MCF 10A (cell line): ENCODE measurements at regions not wholly inside any gene's neighbourhood (a gene's known extent, or its start where the extent isn't known, plus 50 kb on each side); places are given as distances from the start of the nearest gene placed in this dataset.

Source experiments
- BruUV-seq: library from RNA; stranded (reverse); fragments of 400-500 nt; replicated peaks from 2 replicates; lab custom pipeline; 2021; lab: Mats Ljungman, UMichigan
- CTCF ChIA-PET: fragments of 300-600 bp; sonication (Branson Sonifier 250); formaldehyde crosslinking; extraction: SDS; loops from one replicate; lab custom pipeline; 2021; ENCODE audit warnings: antibody characterized with exemption, inconsistent platforms; lab: Yijun Ruan, JAX
- POLR2A ChIA-PET: fragments of 300-600, 350-650 bp; sonication (Branson Sonifier 250); formaldehyde crosslinking; extraction: SDS; loops from one replicate; lab custom pipeline; 2020; ENCODE audit warnings: antibody characterized with exemption, inconsistent platforms; lab: Yijun Ruan, JAX
- DNase-seq: peaks from one replicate; pipeline ENCODE4 v3.0.0-alpha.2; 2018; ENCODE audit not compliant: unreplicated experiment
- H3K27ac Mint-ChIP-seq: one replicate; pipeline ENCODE4 v1.8.0; 2022; ENCODE audit warnings: mild to moderate bottlenecking, low read depth, mixed read lengths; ENCODE audit not compliant: unreplicated experiment
- H3K27me3 Mint-ChIP-seq: one replicate; pipeline ENCODE4 v1.8.0; 2022; ENCODE audit warnings: mixed read lengths; ENCODE audit not compliant: insufficient read depth, unreplicated experiment
- H3K36me3 Mint-ChIP-seq: one replicate; pipeline ENCODE4 v1.8.0; 2022; ENCODE audit warnings: mild to moderate bottlenecking, moderate library complexity, mixed read lengths; ENCODE audit not compliant: insufficient read depth, unreplicated experiment
- H3K4me1 Mint-ChIP-seq: one replicate; pipeline ENCODE4 v1.8.0; 2022; ENCODE audit warnings: mixed read lengths; ENCODE audit not compliant: insufficient read depth, unreplicated experiment
- H3K4me3 Mint-ChIP-seq: one replicate; pipeline ENCODE4 v1.8.0; 2022; ENCODE audit warnings: mild to moderate bottlenecking, moderate library complexity, mixed read lengths; ENCODE audit not compliant: unreplicated experiment
- H3K9me3 Mint-ChIP-seq: one replicate; pipeline ENCODE4 v1.8.0; 2022; ENCODE audit warnings: mixed read lengths; ENCODE audit not compliant: unreplicated experiment
- intact Hi-C: fragments of 100-400 bp; cut with micrococcal nuclease; formaldehyde crosslinking; loops from 2 replicates; pipeline ENCODE4 v1.14.1; 2022
- TF ChIP-seq, protein P1 (sequence below): fragments of 200-600 bp; IDR thresholded peaks from one replicate; pipeline ENCODE4 v1.8.0; 2022; ENCODE audit warnings: antibody characterized with exemption, mild to moderate bottlenecking; ENCODE audit not compliant: unreplicated experiment

DNA sequence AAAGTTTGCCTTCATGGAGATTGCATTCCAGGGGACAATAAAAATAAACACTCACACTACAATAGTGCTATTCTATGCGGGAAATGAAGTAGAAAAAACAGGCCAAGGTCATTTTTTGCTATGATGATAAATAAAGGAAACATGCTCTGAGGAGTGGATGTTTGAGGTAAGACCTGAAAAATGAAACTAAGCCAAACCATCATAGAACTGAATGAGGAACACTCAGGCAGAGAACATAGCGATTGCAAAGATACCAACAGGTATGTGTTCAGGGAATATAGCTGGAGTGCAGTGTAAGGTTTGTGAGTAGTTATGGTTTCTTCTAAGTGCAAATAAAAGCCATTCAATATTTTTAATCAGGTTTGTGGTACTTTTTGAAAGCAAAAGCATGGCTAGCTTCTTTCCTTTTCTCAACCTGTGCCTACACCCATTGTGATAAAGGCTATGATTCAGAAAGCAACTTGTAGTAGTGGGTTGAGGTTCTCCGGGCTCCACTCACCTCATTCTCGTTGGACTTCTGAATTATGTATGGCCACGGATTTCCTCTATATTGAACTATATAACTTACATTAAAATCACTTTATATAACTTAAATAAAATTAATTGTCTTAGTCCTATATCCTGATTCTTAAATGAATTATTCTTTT is 278.2 kb upstream of the CHORDC1 start:
- Mint-ChIP-seq H3K27me3 (no peaks in the 10 kb centered on the region), H3K27ac (no peak overlapping the region), H3K9me3 (no peaks in the 10 kb centered on the region), H3K4me1 (no peaks in the 10 kb centered on the region), H3K4me3 (no peak overlapping the region), H3K36me3 (no peaks in the 10 kb centered on the region)
- intact Hi-C loops: no loop called here
- BruUV-seq: no TSS peak
- DNase-seq: no peak
- POLR2A ChIA-PET: no interaction called here
- CTCF ChIA-PET: interaction anchor here (0.6 kb wide), 1 partner anchor 44 kb away, joined by 4 read pairs; no protein-coding TSS in a partner anchor
- TF ChIP-seq, protein P1, sequence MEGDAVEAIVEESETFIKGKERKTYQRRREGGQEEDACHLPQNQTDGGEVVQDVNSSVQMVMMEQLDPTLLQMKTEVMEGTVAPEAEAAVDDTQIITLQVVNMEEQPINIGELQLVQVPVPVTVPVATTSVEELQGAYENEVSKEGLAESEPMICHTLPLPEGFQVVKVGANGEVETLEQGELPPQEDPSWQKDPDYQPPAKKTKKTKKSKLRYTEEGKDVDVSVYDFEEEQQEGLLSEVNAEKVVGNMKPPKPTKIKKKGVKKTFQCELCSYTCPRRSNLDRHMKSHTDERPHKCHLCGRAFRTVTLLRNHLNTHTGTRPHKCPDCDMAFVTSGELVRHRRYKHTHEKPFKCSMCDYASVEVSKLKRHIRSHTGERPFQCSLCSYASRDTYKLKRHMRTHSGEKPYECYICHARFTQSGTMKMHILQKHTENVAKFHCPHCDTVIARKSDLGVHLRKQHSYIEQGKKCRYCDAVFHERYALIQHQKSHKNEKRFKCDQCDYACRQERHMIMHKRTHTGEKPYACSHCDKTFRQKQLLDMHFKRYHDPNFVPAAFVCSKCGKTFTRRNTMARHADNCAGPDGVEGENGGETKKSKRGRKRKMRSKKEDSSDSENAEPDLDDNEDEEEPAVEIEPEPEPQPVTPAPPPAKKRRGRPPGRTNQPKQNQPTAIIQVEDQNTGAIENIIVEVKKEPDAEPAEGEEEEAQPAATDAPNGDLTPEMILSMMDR: no peak

DNA sequence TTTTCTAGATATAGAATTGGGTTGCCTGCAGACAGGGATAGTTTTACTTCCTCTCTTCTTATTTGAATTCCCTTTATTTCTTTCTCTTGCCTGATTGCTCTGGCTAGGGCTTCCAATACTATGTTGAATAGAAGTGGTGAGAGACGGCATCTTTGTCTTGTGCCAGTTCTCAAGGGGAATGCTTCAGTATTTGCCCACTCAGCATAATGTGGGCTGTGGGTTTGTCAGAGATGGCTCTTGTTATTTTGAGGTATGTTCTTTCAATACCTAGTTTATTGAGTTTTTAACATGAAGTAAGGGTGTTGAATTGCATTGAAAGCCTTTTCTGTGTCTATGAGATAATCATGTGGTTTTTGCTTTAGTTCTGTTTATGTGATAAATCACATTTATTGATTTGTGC is 273.9 kb upstream of the CHORDC1 start:
- Mint-ChIP-seq H3K36me3 (no peaks in the 10 kb centered on the region), H3K4me3 (no peak overlapping the region), H3K27me3 (no peaks in the 10 kb centered on the region), H3K27ac (no peak overlapping the region), H3K4me1 (no peaks in the 10 kb centered on the region), H3K9me3 (no peaks in the 10 kb centered on the region)
- POLR2A ChIA-PET: no interaction called here
- no TSS peak for BruUV-seq
- DNase-seq: no peak
- TF ChIP-seq, protein P1: no peak
- CTCF ChIA-PET: no interaction called here
- intact Hi-C loops: no loop called here

DNA sequence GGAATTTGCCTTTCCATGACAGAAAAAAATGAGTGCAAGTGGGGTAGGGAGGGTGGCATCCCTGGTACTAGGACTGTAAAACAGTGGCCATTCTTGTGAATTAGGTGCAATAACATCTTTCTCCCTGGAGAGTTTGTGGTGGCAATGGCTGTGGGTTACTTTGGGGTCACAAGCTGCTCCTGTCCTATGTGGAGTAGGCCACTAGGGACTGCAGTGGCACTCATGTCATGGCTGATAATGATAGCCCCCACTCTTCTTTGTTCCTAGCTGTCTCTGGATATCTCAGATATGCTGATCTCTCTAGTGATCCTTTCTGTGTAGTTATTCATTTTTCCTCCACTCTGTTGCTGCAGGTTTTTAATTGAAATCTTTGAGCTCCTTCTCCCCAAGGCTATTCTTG is 270.5 kb upstream of the CHORDC1 start:
- CTCF ChIA-PET: interaction anchor here (0.7 kb wide), 1 partner anchor 1348 kb away, joined by 4 read pairs; no protein-coding TSS in a partner anchor
- H3K27ac Mint-ChIP-seq: no peak overlapping the region
- no peak overlapping the region for H3K4me3 Mint-ChIP-seq
- no TSS peak for BruUV-seq
- no peaks in the 10 kb centered on the region for H3K36me3 Mint-ChIP-seq
- POLR2A ChIA-PET: interaction anchor here (0.6 kb wide), 1 partner anchor 16 kb away, joined by 3 read pairs; no protein-coding TSS in a partner anchor
- TF ChIP-seq, protein P1: no peak
- H3K9me3 Mint-ChIP-seq: no peaks in the 10 kb centered on the region
- intact Hi-C loops: no loop called here
- no peak for DNase-seq
- no peaks in the 10 kb centered on the region for H3K4me1 Mint-ChIP-seq
- no peaks in the 10 kb centered on the region for H3K27me3 Mint-ChIP-seq

DNA sequence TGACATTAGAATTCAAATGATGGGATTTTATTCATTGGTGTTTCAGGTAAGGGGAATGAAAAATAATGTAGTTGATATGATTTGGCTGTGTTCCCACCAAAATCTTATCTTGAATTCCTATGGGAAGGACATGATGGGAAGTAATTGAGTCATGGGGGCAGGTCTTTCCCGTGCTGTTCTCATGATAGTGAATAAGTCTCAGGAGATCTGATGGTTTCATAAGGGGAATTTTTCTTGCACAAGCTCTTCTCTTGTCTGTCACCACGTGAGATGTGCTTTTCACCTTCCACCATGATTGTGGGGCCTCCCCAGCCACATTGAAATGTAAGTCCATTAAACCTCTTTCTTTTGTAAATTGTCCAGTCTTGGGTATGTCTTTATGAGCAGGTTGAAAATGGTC is 268.6 kb upstream of the CHORDC1 start:
- H3K36me3 Mint-ChIP-seq: no peaks in the 10 kb centered on the region
- CTCF ChIA-PET: interaction anchor here (0.6 kb wide), 1 partner anchor 788 kb away, joined by 3 read pairs; no protein-coding TSS in a partner anchor
- POLR2A ChIA-PET: no interaction called here
- no peaks in the 10 kb centered on the region for H3K27me3 Mint-ChIP-seq
- H3K4me1 Mint-ChIP-seq: no peaks in the 10 kb centered on the region
- TF ChIP-seq, protein P1: no peak
- intact Hi-C loops: no loop called here
- no peak for DNase-seq
- no peaks in the 10 kb centered on the region for H3K9me3 Mint-ChIP-seq
- H3K4me3 Mint-ChIP-seq: no peak overlapping the region
- H3K27ac Mint-ChIP-seq: no peak overlapping the region
- no TSS peak for BruUV-seq
